Mesendoderm (in vitro differentiated cells): ENCODE measurements at regions not wholly inside any gene's neighbourhood (a gene's known extent, or its start where the extent isn't known, plus 50 kb on each side); places are given as distances from the start of the nearest gene placed in this dataset.
"Not testable (repeated sequence)": the region's sequence is repeated elsewhere in the genome, so short reads cannot be mapped to it uniquely, and the experiment has no call there.

Experiments used
- DNase-seq: peaks from one replicate; pipeline ENCODE4 v3.0.0; 2013
- H2AK5ac ChIP-seq: 2 replicates; pipeline ENCODE4 v1.6.1; 2013; ENCODE audit warnings: low read length, inconsistent platforms
- H2BK120ac ChIP-seq: 2 replicates; pipeline ENCODE4 v1.6.1; 2013; ENCODE audit warnings: low read depth, mild to moderate bottlenecking, low read length, moderate library complexity, mixed read lengths
- H2BK15ac ChIP-seq: replicated peaks from 2 replicates; pipeline ENCODE4 v1.6.1; 2013; ENCODE audit warnings: low read depth, mild to moderate bottlenecking, moderate library complexity
- H2BK5ac ChIP-seq: 2 replicates; pipeline ENCODE4 v1.6.1; 2013; ENCODE audit warnings: low read length, inconsistent platforms
- H3K18ac ChIP-seq: 2 replicates; pipeline ENCODE4 v1.6.1; 2013; ENCODE audit warnings: mild to moderate bottlenecking, low read length, mixed read lengths
- H3K23ac ChIP-seq: one replicate; pipeline ENCODE4 v1.6.1; 2013; ENCODE audit warnings: low read length
- H3K27ac ChIP-seq: 2 replicates; pipeline ENCODE4 v1.5.1; 2013; ENCODE audit warnings: low read depth, mild to moderate bottlenecking, inconsistent platforms, low read length, moderate library complexity
- H3K27me3 ChIP-seq: 2 replicates; pipeline ENCODE4 v1.6.1; 2013; ENCODE audit warnings: low read length, control low read depth, mild to moderate bottlenecking, inconsistent platforms; ENCODE audit not compliant: insufficient read depth, poor library complexity
- H3K36me3 ChIP-seq: 2 replicates; pipeline ENCODE4 v1.6.1; 2013; ENCODE audit warnings: low read length, inconsistent platforms; ENCODE audit not compliant: control insufficient read depth, insufficient read depth
- H3K4ac ChIP-seq: one replicate; pipeline ENCODE4 v1.6.1; 2013; ENCODE audit warnings: low read depth, mild to moderate bottlenecking, low read length, moderate library complexity
- H3K4me1 ChIP-seq: 2 replicates; pipeline ENCODE4 v1.6.1; 2013; ENCODE audit warnings: low read depth, low read length, inconsistent platforms; ENCODE audit not compliant: control insufficient read depth
- H3K4me2 ChIP-seq: 2 replicates; pipeline ENCODE4 v1.6.1; 2013; ENCODE audit warnings: low read length
- H3K4me3 ChIP-seq: 2 replicates; pipeline ENCODE4 v1.5.1; 2013; ENCODE audit warnings: mild to moderate bottlenecking, low read length
- H3K56ac ChIP-seq: one replicate; pipeline ENCODE4 v1.6.1; 2013; ENCODE audit warnings: low read length
- H3K79me1 ChIP-seq: 2 replicates; pipeline ENCODE4 v1.6.1; 2013; ENCODE audit warnings: low read length, inconsistent platforms
- H3K79me2 ChIP-seq: 2 replicates; pipeline ENCODE4 v1.6.1; 2013; ENCODE audit warnings: mild to moderate bottlenecking, low read length; ENCODE audit not compliant: control insufficient read depth, insufficient read depth
- H3K9ac ChIP-seq: 2 replicates; pipeline ENCODE4 v1.6.1; 2013; ENCODE audit warnings: low read length, inconsistent platforms
- H4K5ac ChIP-seq: one replicate; pipeline ENCODE4 v1.6.1; 2013; ENCODE audit warnings: low read length
- H4K8ac ChIP-seq: one replicate; pipeline ENCODE4 v1.6.1; 2013; ENCODE audit warnings: low read depth, mild to moderate bottlenecking, control low read depth, low read length, moderate library complexity
- whole genome bisulfite sequencing: extraction: QIAGEN DNeasy Blood & Tissue Kit; methylation state at CpG from one replicate; pipeline ENCODE4 v1.1.7; 2013; ENCODE audit warnings: low lambda C conversion rate, missing lambda C conversion rate; ENCODE audit not compliant: insufficient coverage; ENCODE audit errors: extremely low coverage; 5-methylcytosine and 5-hydroxymethylcytosine counted together

DNA sequence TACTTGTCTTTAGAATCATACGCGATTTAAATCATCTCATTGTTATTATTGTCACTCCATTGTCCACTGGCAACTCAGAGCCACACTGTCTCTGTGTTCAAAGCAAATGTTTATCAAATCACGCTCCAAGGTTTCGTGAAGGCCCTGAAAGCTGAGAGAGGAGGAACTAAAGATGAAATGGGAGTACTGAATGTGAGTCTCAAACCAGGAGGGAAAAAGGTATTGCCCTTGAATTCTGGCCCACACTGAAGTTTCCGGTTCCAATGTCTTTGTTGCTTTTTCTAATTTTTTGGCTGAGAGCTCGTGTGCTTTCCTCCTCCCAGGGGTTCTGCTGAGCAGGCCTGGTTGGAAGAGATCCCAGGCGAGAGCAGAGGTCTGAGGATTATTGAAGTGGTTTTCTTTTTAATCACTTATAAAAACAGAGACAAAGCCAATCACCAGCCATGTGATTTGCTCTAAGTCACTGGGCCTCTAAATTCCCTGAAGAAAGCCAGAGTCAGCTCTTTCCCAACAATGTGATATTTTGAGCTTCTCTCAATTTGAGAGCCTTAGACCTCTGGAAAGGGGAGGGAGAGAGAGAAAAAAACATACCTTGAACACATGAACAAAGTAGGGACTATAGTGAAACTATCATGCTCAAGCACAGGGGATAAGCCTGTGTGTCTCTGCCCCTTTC lies 420.8 kb upstream of the GRAMD2B start:
- Histone ChIP-seq H3K79me2 (no peaks in the 10 kb centered on the region), H2AK5ac (no peak overlapping the region), H3K4me2 (no peak overlapping the region), H2BK15ac (peak overlapping the region; percentile 67), H3K4me1 (peaks cover 3% of the 10 kb centered on the region), H4K8ac (no peak overlapping the region), H3K27me3 (no peaks in the 10 kb centered on the region), H2BK120ac (no peak overlapping the region), H4K5ac (no peak overlapping the region), H2BK5ac (no peak overlapping the region), H3K18ac (peak overlapping the region; percentile 60), H3K36me3 (no peaks in the 10 kb centered on the region), H3K27ac (no peak overlapping the region), H3K9ac (no peak overlapping the region), H3K23ac (no peak overlapping the region), H3K56ac (peak overlapping the region; percentile 31), H3K4ac (no peak overlapping the region), H3K79me1 (no peaks in the 10 kb centered on the region), H3K4me3 (no peak overlapping the region)
- DNase-seq = no peak
- no CpG with 5 or more reads among the region's 7 CpGs for WGBS

DNA sequence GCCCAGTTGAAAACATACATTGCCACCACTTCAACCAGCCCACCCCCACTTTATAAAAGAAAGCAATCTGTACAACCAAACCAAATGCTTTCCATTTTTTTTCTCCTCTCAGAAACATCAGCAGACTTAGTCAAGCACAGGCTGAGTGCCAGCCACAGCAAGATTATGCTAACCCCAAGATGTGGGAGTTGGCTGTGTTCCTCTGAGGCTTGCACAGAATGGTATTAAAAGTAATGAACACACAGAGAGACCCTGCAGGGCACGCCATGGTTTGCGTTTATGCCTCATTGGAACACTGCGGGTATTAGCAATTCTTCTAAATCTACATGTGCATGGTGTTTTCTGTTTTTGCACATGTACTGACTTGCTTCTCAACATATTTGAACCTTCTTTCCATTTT lies 419.9 kb upstream of the GRAMD2B start:
- no peaks in the 10 kb centered on the region for H3K79me2 ChIP-seq
- no peak overlapping the region for H3K27ac ChIP-seq
- no peaks in the 10 kb centered on the region for H3K79me1 ChIP-seq
- H3K27me3 ChIP-seq = no peaks in the 10 kb centered on the region
- peaks cover 3% of the 10 kb centered on the region for H3K4me1 ChIP-seq
- H3K4me2 ChIP-seq = no peak overlapping the region
- H3K18ac ChIP-seq = no peak overlapping the region
- DNase-seq = no peak
- H3K4me3 ChIP-seq = no peak overlapping the region
- no peak overlapping the region for H3K23ac ChIP-seq
- H4K8ac ChIP-seq = no peak overlapping the region
- no peak overlapping the region for H3K9ac ChIP-seq
- H2BK15ac ChIP-seq = no peak overlapping the region
- WGBS = no CpG with 5 or more reads among the region's 3 CpGs
- H3K4ac ChIP-seq = no peak overlapping the region
- H2BK5ac ChIP-seq = no peak overlapping the region
- H4K5ac ChIP-seq = no peak overlapping the region
- H2AK5ac ChIP-seq = no peak overlapping the region
- H3K56ac ChIP-seq = peak overlapping the region; percentile 49
- no peak overlapping the region for H2BK120ac ChIP-seq
- H3K36me3 ChIP-seq = no peaks in the 10 kb centered on the region

DNA sequence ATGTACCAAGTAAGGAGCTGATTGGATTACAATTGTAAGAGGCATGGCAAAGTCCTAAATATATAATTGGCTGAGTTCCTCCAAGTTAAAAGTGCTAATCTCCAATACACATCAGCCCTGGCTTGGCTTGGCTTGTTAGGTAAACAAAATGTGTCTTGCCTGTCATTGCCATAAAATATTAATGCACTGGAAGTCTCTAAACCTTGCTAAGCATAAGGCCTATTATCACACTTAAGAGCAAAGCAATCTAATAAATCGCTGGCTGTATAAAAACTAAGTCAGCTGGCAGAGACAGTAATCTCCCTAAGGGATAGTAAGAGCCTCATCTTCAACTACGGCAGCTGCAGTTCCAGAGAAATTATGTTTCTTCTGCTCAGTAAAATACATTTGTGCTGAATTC lies 418.6 kb upstream of the GRAMD2B start:
- H2BK5ac ChIP-seq = no peak overlapping the region
- no peak overlapping the region for H3K27ac ChIP-seq
- peaks cover 3% of the 10 kb centered on the region for H3K4me1 ChIP-seq
- H3K18ac ChIP-seq = no peak overlapping the region
- no peak overlapping the region for H4K5ac ChIP-seq
- H3K79me2 ChIP-seq = no peaks in the 10 kb centered on the region
- DNase-seq = peak; percentile 26
- H2BK15ac ChIP-seq = no peak overlapping the region
- H4K8ac ChIP-seq = no peak overlapping the region
- H3K4me3 ChIP-seq = no peak overlapping the region
- H3K9ac ChIP-seq = no peak overlapping the region
- no peak overlapping the region for H3K23ac ChIP-seq
- no peak overlapping the region for H2BK120ac ChIP-seq
- H3K56ac ChIP-seq = no peak overlapping the region
- no peaks in the 10 kb centered on the region for H3K27me3 ChIP-seq
- H3K36me3 ChIP-seq = no peaks in the 10 kb centered on the region
- H2AK5ac ChIP-seq = no peak overlapping the region
- H3K4me2 ChIP-seq = no peak overlapping the region
- no CpG with 5 or more reads among the region's 2 CpGs for WGBS
- no peaks in the 10 kb centered on the region for H3K79me1 ChIP-seq
- no peak overlapping the region for H3K4ac ChIP-seq

DNA sequence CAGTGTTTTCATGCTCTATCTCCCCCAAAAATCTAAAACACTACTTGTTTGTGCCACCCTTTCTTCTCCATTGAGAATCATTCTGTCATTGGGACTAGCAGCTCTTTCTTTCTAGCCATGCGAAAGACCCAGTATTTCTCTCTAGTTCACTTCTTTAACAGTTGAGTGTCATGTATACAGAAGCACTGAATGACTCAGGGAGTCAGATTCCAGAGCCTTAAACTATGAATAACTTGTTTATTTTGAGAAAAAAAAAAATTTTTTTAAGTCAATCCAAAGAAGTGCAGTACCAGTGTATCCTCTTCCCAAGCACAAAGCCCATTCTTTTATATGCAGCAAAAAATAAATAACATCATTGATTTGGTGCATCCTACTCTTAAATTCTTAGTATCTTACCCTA lies 415.4 kb upstream of the GRAMD2B start:
- Histone ChIP-seq H3K79me1 (no peaks in the 10 kb centered on the region), H3K56ac (no peak overlapping the region), H3K79me2 (no peaks in the 10 kb centered on the region), H3K4ac (no peak overlapping the region), H3K4me1 (no peaks in the 10 kb centered on the region), H3K27me3 (no peaks in the 10 kb centered on the region), H3K4me3 (no peak overlapping the region), H3K9ac (no peak overlapping the region), H3K27ac (no peak overlapping the region), H2AK5ac (no peak overlapping the region), H2BK15ac (no peak overlapping the region), H3K36me3 (no peaks in the 10 kb centered on the region), H3K23ac (no peak overlapping the region), H3K18ac (no peak overlapping the region), H3K4me2 (no peak overlapping the region), H4K8ac (no peak overlapping the region), H2BK120ac (no peak overlapping the region), H4K5ac (no peak overlapping the region), H2BK5ac (no peak overlapping the region)
- WGBS = no CpG with 5 or more reads among the region's 1 CpG
- DNase-seq = no peak

DNA sequence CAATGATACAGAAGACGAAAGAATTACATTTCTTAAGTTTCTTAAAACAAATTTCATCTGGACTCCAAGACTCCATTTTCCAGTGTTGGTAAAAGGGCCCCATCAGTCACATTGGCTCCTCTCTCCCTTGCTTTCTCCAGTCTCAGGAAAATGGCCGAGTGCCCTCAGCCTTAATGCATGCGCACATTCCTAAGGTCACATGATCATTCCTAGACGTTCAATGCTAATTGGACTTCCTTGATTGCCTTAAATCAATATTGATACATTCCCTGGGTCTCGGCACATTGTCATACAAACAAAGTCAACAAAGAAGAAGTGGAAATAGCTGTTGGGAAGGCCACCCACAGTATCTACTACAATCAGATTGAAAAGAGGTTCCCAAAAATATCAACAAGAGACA lies 413.6 kb upstream of the GRAMD2B start:
- no peak overlapping the region for H4K8ac ChIP-seq
- H3K9ac ChIP-seq = no peak overlapping the region
- no peak overlapping the region for H3K56ac ChIP-seq
- H3K36me3 ChIP-seq = no peaks in the 10 kb centered on the region
- no peaks in the 10 kb centered on the region for H3K4me1 ChIP-seq
- no peak overlapping the region for H3K4ac ChIP-seq
- no peak overlapping the region for H3K4me2 ChIP-seq
- no CpG with 5 or more reads among the region's 5 CpGs for WGBS
- H2BK5ac ChIP-seq = no peak overlapping the region
- no peak overlapping the region for H2BK120ac ChIP-seq
- H3K79me1 ChIP-seq = no peaks in the 10 kb centered on the region
- H4K5ac ChIP-seq = no peak overlapping the region
- H3K27me3 ChIP-seq = no peaks in the 10 kb centered on the region
- peak; percentile 74 for DNase-seq
- no peak overlapping the region for H3K4me3 ChIP-seq
- H2AK5ac ChIP-seq = no peak overlapping the region
- H3K18ac ChIP-seq = no peak overlapping the region
- no peaks in the 10 kb centered on the region for H3K79me2 ChIP-seq
- no peak overlapping the region for H3K23ac ChIP-seq
- no peak overlapping the region for H3K27ac ChIP-seq
- no peak overlapping the region for H2BK15ac ChIP-seq

DNA sequence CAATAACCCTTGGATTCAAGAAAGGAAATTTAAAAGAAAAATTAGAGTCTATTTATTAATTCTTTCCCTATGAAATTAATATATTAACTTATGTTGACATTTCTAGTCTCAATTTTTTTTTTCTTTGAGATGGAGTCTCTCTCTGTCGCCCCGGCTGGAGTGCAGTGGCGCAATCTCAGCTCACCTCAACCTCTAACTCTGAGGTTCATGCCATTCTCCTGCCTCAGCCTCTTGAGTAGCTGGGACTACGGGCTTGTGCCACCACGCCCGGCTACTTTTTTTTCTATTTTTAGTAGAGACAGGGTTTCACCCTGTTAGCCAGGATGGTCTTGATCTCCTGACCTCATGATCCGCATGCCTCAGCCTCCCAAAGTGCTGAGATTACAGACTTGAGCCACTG lies 411.7 kb upstream of the GRAMD2B start:
- H2AK5ac ChIP-seq, H3K9ac ChIP-seq, H3K23ac ChIP-seq, H2BK5ac ChIP-seq, H3K27me3 ChIP-seq, H4K8ac ChIP-seq, H3K4me2 ChIP-seq, H3K36me3 ChIP-seq, H3K56ac ChIP-seq, H4K5ac ChIP-seq, H3K79me1 ChIP-seq, H3K18ac ChIP-seq, H3K4me1 ChIP-seq, H2BK120ac ChIP-seq, H3K4me3 ChIP-seq, H3K79me2 ChIP-seq, H3K27ac ChIP-seq, H2BK15ac ChIP-seq, DNase-seq: not testable (repeated sequence)
- WGBS = no CpG with 5 or more reads among the region's 7 CpGs
- H3K4ac ChIP-seq = peak overlapping the region; percentile 16
